ENCODE measurements at regions not wholly inside any gene's neighbourhood (a gene's known extent, or its start where the extent isn't known, plus 50 kb on each side); places are given as distances from the start of the nearest gene placed in this dataset.

GRCh38 chr13:34422956-34423355, 519.1 kb upstream of the NBEA start:
- no peak for DNase-seq

GRCh38 chr13:34425327-34425949, 516.6 kb upstream of the NBEA start:
- DNase-seq = no peak

- no peak for DNase-seq
Observed at GRCh38 chr13:34428911-34429310, 513.2 kb upstream of the NBEA start.

- DNase-seq = no peak
Observed at GRCh38 chr13:34430294-34430693, 511.8 kb upstream of the NBEA start.

- DNase-seq = no peak
Observed at GRCh38 chr13:34431827-34432581, 510.1 kb upstream of the NBEA start.

GRCh38 chr13:34435338-34435737, 506.7 kb upstream of the NBEA start:
- DNase-seq = no peak

GRCh38 chr13:34437873-34438272, 504.2 kb upstream of the NBEA start:
- DNase-seq = no peak

- DNase-seq = no peak
Observed at GRCh38 chr13:34452831-34453230, 489.2 kb upstream of the NBEA start.

GRCh38 chr13:34458756-34459715, 483.0 kb upstream of the NBEA start:
- no peak for DNase-seq

GRCh38 chr13:34459856-34460255, 482.2 kb upstream of the NBEA start:
- no peak for DNase-seq

GRCh38 chr13:34462843-34463242, 479.2 kb upstream of the NBEA start:
- no peak for DNase-seq

- no peak for DNase-seq
Observed at GRCh38 chr13:34464011-34464410, 478.1 kb upstream of the NBEA start.

- no peak for DNase-seq
Observed at GRCh38 chr13:34465423-34465922, 476.6 kb upstream of the NBEA start.

- no peak for DNase-seq
Observed at GRCh38 chr13:34466301-34466700, 475.8 kb upstream of the NBEA start.

GRCh38 chr13:34467450-34468083, 474.5 kb upstream of the NBEA start:
- no peak for DNase-seq

GRCh38 chr13:34469196-34469986, 472.7 kb upstream of the NBEA start:
- no peak for DNase-seq

GRCh38 chr13:34474187-34474868, 467.7 kb upstream of the NBEA start:
- DNase-seq = no peak

GRCh38 chr13:34478376-34478775, 463.7 kb upstream of the NBEA start:
- no peak for DNase-seq

GRCh38 chr13:34502011-34502410, 440.1 kb upstream of the NBEA start:
- DNase-seq = no peak

GRCh38 chr13:34502621-34503020, 439.4 kb upstream of the NBEA start:
- no peak for DNase-seq

- no peak for DNase-seq
Observed at GRCh38 chr13:34506796-34507195, 435.3 kb upstream of the NBEA start.

Data from suppressor macrophage treated with lipopolysaccharide for 4 hours (primary cell).